Tibial nerve (tissue), 4 donors: ENCODE measurements at regions not wholly inside any gene's neighbourhood (a gene's known extent, or its start where the extent isn't known, plus 50 kb on each side); places are given as distances from the start of the nearest gene placed in this dataset.

Source experiments
- DNase-seq, 2 donors: peaks; one replicate each; pipeline ENCODE4 v3.0.0-alpha.2; 2019; ENCODE audit warnings: low spot score in 2 of 2
- H3K27ac ChIP-seq, 4 donors: fragments of 200-600 bp; sonication (generic) in 3 of 4; one replicate each; pipeline ENCODE4 v1.5.1; 2017 to 2019; ENCODE audit warnings: mild to moderate bottlenecking in 1 of 4
- H3K27me3 ChIP-seq, 2 donors: fragments of 200-600 bp; sonication (generic) in 1 of 2; one replicate each; pipeline versions ENCODE4 v1.5.1 to v1.6.0; 2017 to 2019
- H3K36me3 ChIP-seq, 3 donors: fragments of 200-600 bp; sonication (generic); one replicate each; pipeline ENCODE4 v1.5.1; 2018 to 2019
- H3K4me1 ChIP-seq, 4 donors: fragments of 200-600 bp; sonication (generic) in 3 of 4; one replicate each; pipeline ENCODE4 v1.5.1; 2017 to 2019
- H3K4me3 ChIP-seq, 4 donors: fragments of 200-600 bp; sonication (generic) in 3 of 4; one replicate each; pipeline ENCODE4 v1.5.1; 2017 to 2019; ENCODE audit warnings: mild to moderate bottlenecking in 1 of 4, moderate library complexity in 1 of 4
- H3K9me3 ChIP-seq, 4 donors: fragments of 200-600 bp; sonication (generic) in 3 of 4; one replicate each; pipeline ENCODE4 v1.5.1; 2017 to 2019
- EP300 ChIP-seq, 2 donors: sonication (generic); formaldehyde crosslinking; IDR thresholded peaks; one replicate each; pipeline ENCODE4 v1.6.1; 2017; ENCODE audit warnings: antibody characterized with exemption in 2 of 2, mild to moderate bottlenecking in 1 of 2
- POLR2A ChIP-seq, 2 donors: fragments of 450-650 bp; IDR thresholded peaks; one replicate each; pipeline ENCODE4 v1.6.1; 2017; ENCODE audit warnings: antibody characterized with exemption in 2 of 2, mild to moderate bottlenecking in 2 of 2, moderate library complexity in 2 of 2
- WGBS, 2 donors: methylation state at CpG; one replicate each; pipeline ENCODE4 v1.1.5; 2018; 5-methylcytosine and 5-hydroxymethylcytosine counted together
- TF ChIP-seq, protein P1 (sequence below), 5 experiments: fragments of 200-600 bp in 3 of 5; fragments of 450-650 bp in 2 of 5; sonication (generic) in 3 of 5; IDR thresholded peaks; one replicate each; pipeline ENCODE4 v1.5.1; 2016 to 2019; ENCODE audit warnings: antibody characterized with exemption in 5 of 5, mild to moderate bottlenecking in 3 of 5, moderate library complexity in 2 of 5

DNA sequence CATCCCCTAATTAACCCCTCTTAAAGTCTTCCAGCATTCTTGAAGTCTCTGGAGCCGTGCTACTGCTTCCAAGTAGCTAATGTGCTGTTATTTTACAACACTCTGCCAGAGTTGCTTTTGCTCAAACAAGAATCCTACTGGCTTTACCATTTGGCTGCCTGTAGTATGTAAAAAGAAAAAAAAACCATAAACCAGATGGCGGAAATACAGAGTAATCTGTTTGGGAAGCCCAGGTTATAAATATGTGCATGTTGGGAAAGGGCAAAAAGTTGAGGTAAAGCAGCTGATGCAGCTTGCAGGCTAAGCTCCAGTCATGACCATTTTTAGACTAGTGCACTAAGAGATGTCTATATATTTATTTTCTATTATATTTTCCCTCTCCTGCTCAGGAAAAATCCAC, 313.2 kb upstream of the ETAA1 start:
- Histone ChIP-seq H3K27ac (no peak overlapping the region), H3K4me1 (peaks cover 0 to 6% (median 0%) of the 10 kb centered on the region in 4 donors), H3K36me3 (no peaks in the 10 kb centered on the region), H3K4me3 (no peak overlapping the region), H3K27me3 (no peaks in the 10 kb centered on the region), H3K9me3 (peaks cover 0 to 6% (median 0%) of the 10 kb centered on the region in 4 donors)
- TF ChIP-seq, protein P1, sequence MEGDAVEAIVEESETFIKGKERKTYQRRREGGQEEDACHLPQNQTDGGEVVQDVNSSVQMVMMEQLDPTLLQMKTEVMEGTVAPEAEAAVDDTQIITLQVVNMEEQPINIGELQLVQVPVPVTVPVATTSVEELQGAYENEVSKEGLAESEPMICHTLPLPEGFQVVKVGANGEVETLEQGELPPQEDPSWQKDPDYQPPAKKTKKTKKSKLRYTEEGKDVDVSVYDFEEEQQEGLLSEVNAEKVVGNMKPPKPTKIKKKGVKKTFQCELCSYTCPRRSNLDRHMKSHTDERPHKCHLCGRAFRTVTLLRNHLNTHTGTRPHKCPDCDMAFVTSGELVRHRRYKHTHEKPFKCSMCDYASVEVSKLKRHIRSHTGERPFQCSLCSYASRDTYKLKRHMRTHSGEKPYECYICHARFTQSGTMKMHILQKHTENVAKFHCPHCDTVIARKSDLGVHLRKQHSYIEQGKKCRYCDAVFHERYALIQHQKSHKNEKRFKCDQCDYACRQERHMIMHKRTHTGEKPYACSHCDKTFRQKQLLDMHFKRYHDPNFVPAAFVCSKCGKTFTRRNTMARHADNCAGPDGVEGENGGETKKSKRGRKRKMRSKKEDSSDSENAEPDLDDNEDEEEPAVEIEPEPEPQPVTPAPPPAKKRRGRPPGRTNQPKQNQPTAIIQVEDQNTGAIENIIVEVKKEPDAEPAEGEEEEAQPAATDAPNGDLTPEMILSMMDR (IDR thresholded peaks at IDR 0.05): no peak
- TF ChIP-seq EP300 (IDR thresholded peaks at IDR 0.05) (no peak), POLR2A (IDR thresholded peaks at IDR 0.05) (no peak)
- 38% methylated on average over 2 of the region's 2 CpGs for WGBS, 2 donors
- DNase-seq: no peak

DNA sequence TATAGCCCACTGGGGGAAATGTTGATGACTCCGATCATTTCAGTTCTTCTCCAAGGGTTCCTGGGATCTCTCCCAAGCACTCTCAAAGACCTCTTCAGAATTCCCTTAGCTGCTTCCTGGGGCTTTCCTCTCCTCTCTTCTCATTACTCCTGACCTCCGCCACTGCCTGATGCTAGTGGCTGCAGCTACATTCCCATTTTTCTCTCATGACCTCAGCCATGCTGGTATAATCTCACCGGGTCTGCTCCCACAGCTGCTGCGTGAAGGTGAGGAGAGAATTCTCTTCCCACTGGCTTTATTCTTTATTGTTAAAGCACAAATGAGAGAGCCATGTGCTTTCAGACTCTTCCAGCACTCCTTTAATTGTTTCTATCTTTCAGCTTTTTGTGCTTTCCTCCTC, 312.0 kb upstream of the ETAA1 start:
- DNase-seq: no peak
- H3K36me3 ChIP-seq: no peaks in the 10 kb centered on the region
- H3K27me3 ChIP-seq: no peaks in the 10 kb centered on the region
- peaks cover 0 to 6% (median 0%) of the 10 kb centered on the region in 4 donors for H3K4me1 ChIP-seq
- peaks cover 0 to 5% (median 0%) of the 10 kb centered on the region in 4 donors for H3K9me3 ChIP-seq
- H3K27ac ChIP-seq: no peak overlapping the region
- no peak for TF ChIP-seq EP300 (IDR thresholded peaks at IDR 0.05)
- TF ChIP-seq POLR2A (IDR thresholded peaks at IDR 0.05): no peak
- TF ChIP-seq, protein P1 (IDR thresholded peaks at IDR 0.05): no peak
- 71 to 79% methylated on average over 4 of the region's 4 CpGs for WGBS, 2 donors
- no peak overlapping the region for H3K4me3 ChIP-seq

DNA sequence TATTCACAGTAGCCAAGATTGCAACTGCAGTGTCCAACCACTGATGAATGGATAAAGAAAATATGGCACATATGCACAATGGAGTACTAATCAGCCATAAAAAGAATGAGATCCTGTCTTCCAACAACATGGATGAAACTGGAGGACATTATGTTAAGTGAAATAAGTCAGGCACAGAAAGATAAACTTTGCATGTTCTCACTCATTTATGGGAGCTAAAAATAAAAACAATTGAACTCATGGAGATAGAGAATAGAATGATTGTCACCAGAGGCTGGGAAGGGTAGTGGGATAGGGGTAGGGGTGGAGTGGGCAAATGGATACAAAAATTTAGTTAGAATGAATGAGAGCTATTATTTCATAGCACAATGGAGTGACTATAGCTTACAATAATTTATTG, 305.5 kb upstream of the ETAA1 start:
- Histone ChIP-seq H3K27me3 (no peaks in the 10 kb centered on the region), H3K4me1 (no peaks in the 10 kb centered on the region), H3K36me3 (no peaks in the 10 kb centered on the region), H3K4me3 (no peak overlapping the region), H3K27ac (no peak overlapping the region), H3K9me3 (no peaks in the 10 kb centered on the region)
- no peak for TF ChIP-seq POLR2A (IDR thresholded peaks at IDR 0.05)
- no peak for TF ChIP-seq EP300 (IDR thresholded peaks at IDR 0.05)
- TF ChIP-seq, protein P1 (IDR thresholded peaks at IDR 0.05): no peak
- DNase-seq: no peak

DNA sequence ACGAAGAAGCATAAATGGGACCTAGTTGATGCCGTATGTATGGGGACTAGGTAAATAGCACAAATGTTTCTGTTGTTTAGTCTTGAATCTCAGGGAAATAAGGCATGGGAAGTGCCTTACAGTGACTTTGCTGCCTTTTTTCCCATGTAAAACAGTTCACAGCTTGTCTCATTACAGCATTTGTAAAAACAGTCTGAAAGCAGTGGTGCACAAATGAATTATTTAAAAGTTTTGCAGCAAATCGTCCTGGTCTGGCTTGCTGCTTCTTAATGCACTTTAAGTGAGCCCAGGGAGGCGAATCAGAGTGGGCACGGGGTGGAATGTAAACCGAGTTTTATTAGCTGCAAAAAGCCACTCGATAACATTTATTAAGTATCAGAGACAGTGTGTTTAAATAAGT, 302.0 kb upstream of the ETAA1 start:
- H3K36me3 ChIP-seq: no peaks in the 10 kb centered on the region
- WGBS, 2 donors: 70 to 76% methylated on average over 7 of the region's 7 CpGs
- DNase-seq: no peak
- no peak overlapping the region for H3K27ac ChIP-seq
- TF ChIP-seq, protein P1 (IDR thresholded peaks at IDR 0.05): no peak
- TF ChIP-seq POLR2A (IDR thresholded peaks at IDR 0.05): no peak
- no peak for TF ChIP-seq EP300 (IDR thresholded peaks at IDR 0.05)
- H3K4me1 ChIP-seq: no peaks in the 10 kb centered on the region
- no peaks in the 10 kb centered on the region for H3K9me3 ChIP-seq
- H3K4me3 ChIP-seq: no peak overlapping the region
- no peaks in the 10 kb centered on the region for H3K27me3 ChIP-seq

DNA sequence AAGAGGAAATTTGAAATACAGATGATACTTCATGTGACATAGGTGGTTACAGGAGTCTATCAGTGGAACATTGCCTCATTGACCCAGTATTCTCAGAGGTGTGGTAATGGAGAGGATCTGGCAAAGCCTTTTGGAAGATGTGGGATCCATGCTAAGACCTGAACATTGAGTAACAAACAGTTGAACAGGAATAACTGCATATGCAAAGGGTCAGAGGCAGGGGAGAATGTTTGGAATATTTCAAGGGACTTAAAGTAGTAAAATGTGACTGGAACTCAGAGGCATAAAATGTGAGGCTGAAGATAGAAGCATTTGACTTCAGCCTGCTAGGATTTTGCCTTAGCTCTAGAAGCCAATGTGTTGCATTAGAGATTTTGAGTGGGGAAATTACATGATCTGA, 300.2 kb upstream of the ETAA1 start:
- no peaks in the 10 kb centered on the region for H3K4me1 ChIP-seq
- no peak overlapping the region for H3K4me3 ChIP-seq
- no peak overlapping the region for H3K27ac ChIP-seq
- H3K27me3 ChIP-seq: no peaks in the 10 kb centered on the region
- DNase-seq: no peak
- TF ChIP-seq EP300 (IDR thresholded peaks at IDR 0.05): no peak
- TF ChIP-seq, protein P1 (IDR thresholded peaks at IDR 0.05): no peak
- no peak for TF ChIP-seq POLR2A (IDR thresholded peaks at IDR 0.05)
- no peaks in the 10 kb centered on the region for H3K36me3 ChIP-seq
- no peaks in the 10 kb centered on the region for H3K9me3 ChIP-seq
